Limb (tissue), 2 donors: ENCODE measurements at regions not wholly inside any gene's neighbourhood (a gene's known extent, or its start where the extent isn't known, plus 50 kb on each side); places are given as distances from the start of the nearest gene placed in this dataset.
A peak's percentile ranks its signal among the peaks of the same experiment; 100 is the strongest.
"Not testable (repeated sequence)": the region's sequence is repeated elsewhere in the genome, so short reads cannot be mapped to it uniquely, and the experiment has no call there.

Source experiments
- DNase-seq, 2 donors: peaks; one replicate each; pipeline ENCODE4 v3.0.0-alpha.2; 2016; ENCODE audit errors: extremely low spot score in 2 of 2

- DNase-seq: not testable (repeated sequence)
These were observed 255.1 kb downstream of the OR4F29 start for GRCh38 chr1:196366-196765.

- DNase-seq: peak; percentile 0 to 29
These were observed 260.0 kb downstream of the OR4F29 start for GRCh38 chr1:191296-192049.

- peak in 1 of 2 donors; percentile 0 for DNase-seq
These were observed 260.8 kb downstream of the OR4F29 start for GRCh38 chr1:190678-191077.

- not testable (repeated sequence) for DNase-seq
These were observed 261.6 kb downstream of the OR4F29 start for GRCh38 chr1:189915-190314.

- DNase-seq: not testable (repeated sequence)
These were observed 262.2 kb downstream of the OR4F29 start for GRCh38 chr1:189270-189669.

GRCh38 chr1:187298-187697, 264.2 kb downstream of the OR4F29 start:
- not testable (repeated sequence) for DNase-seq

GRCh38 chr1:186691-187131, 264.8 kb downstream of the OR4F29 start:
- DNase-seq: peak in 1 of 2 donors; percentile 2

GRCh38 chr1:186223-186622, 265.3 kb downstream of the OR4F29 start:
- not testable (repeated sequence) for DNase-seq

GRCh38 chr1:185526-185925, 266.0 kb downstream of the OR4F29 start:
- DNase-seq: not testable (repeated sequence)

GRCh38 chr1:184336-184686, 267.2 kb downstream of the OR4F29 start:
- DNase-seq: not testable (repeated sequence)

- DNase-seq: not testable (repeated sequence)
These were observed 267.7 kb downstream of the OR4F29 start for GRCh38 chr1:183620-184335.

GRCh38 chr1:183081-183480, 268.4 kb downstream of the OR4F29 start:
- not testable (repeated sequence) for DNase-seq

GRCh38 chr1:182631-183030, 268.8 kb downstream of the OR4F29 start:
- peak in 1 of 2 donors; percentile 1 for DNase-seq

GRCh38 chr1:181247-182216, 269.9 kb downstream of the OR4F29 start:
- DNase-seq: peak; percentile 9 to 80

- DNase-seq: peak in 1 of 2 donors; percentile 16
These were observed 270.7 kb downstream of the OR4F29 start for GRCh38 chr1:180749-181205.

GRCh38 chr1:138842-139241, 312.6 kb downstream of the OR4F29 start:
- not testable (repeated sequence) for DNase-seq

GRCh38 chr1:137664-138063, 313.8 kb downstream of the OR4F29 start:
- DNase-seq: not testable (repeated sequence)

- DNase-seq: not testable (repeated sequence)
These were observed 315.0 kb downstream of the OR4F29 start for GRCh38 chr1:136344-136932.

GRCh38 chr1:134936-135335, 316.5 kb downstream of the OR4F29 start:
- not testable (repeated sequence) for DNase-seq

GRCh38 chr1:118440-118839, 333.0 kb downstream of the OR4F29 start:
- DNase-seq: not testable (repeated sequence)

- DNase-seq: not testable (repeated sequence)
These were observed 335.9 kb downstream of the OR4F29 start for GRCh38 chr1:115534-115933.
